Fibroblast of peridontal ligament (primary cell): ENCODE measurements at regions not wholly inside any gene's neighbourhood (a gene's known extent, or its start where the extent isn't known, plus 50 kb on each side); places are given as distances from the start of the nearest gene placed in this dataset.
"Not testable (repeated sequence)": the region's sequence is repeated elsewhere in the genome, so short reads cannot be mapped to it uniquely, and the experiment has no call there.

Experiments
- DNase-seq: peaks from one replicate; pipeline ENCODE4 v3.0.0-alpha.2; 2010; ENCODE audit errors: extremely low read depth

DNA sequence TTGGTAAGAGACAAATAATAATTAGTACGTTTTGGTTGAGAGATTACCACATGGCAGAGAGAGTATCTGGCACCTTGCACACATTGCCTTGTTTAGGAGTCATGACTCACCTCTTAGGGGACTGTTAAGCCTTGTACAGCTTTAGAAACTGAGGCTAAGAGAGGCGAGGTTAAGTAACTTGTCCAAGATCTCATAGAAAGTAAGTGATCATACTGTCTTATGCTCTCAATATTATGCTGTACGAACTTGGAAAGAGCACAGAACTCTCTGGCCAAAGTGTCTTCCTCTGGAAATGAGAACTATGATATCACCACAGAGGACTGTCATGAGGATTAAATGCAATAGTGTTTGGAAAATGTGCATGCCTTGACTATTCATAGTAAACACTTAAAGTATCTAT, 249.0 kb downstream of the UTRN start:
- DNase-seq = peak; percentile 10

DNA sequence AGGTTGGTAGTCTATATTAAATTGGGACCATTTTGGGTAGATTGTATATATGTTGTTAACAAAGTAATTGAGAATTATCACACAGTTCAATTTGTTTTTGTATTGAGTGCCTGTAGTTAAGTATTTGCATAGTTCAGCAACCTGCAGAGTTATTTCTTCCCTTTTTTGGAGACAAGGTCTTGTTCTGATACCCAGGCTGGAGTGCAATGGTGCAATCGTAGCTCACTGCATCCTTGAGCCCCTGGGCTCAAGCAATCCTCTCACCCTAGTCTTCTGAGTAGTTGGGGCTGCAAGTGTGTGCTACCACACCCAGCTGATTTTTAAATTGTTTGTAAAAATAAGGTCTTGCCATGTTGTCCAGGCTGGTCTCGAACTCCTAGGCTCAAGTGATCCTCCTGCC, 250.5 kb downstream of the UTRN start:
- no peak for DNase-seq

DNA sequence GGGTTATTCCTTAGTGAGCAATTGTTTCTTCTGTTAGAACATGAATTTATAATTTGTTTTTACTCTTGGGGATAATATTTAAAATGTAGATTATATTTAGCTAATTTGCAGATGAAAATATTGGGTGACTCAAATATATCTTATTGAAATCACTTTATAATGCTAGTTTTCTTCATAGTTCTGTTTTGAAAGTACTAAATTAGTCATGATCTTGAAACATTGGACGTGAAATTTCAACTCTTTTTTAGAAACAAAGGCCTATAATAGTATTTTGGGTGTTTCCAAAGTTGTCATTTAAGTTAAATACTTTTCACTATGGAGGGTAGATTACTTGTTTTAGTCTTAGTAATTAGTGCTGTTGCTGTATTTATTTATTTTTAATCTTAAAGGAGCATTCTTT, 250.9 kb downstream of the UTRN start:
- no peak for DNase-seq

DNA sequence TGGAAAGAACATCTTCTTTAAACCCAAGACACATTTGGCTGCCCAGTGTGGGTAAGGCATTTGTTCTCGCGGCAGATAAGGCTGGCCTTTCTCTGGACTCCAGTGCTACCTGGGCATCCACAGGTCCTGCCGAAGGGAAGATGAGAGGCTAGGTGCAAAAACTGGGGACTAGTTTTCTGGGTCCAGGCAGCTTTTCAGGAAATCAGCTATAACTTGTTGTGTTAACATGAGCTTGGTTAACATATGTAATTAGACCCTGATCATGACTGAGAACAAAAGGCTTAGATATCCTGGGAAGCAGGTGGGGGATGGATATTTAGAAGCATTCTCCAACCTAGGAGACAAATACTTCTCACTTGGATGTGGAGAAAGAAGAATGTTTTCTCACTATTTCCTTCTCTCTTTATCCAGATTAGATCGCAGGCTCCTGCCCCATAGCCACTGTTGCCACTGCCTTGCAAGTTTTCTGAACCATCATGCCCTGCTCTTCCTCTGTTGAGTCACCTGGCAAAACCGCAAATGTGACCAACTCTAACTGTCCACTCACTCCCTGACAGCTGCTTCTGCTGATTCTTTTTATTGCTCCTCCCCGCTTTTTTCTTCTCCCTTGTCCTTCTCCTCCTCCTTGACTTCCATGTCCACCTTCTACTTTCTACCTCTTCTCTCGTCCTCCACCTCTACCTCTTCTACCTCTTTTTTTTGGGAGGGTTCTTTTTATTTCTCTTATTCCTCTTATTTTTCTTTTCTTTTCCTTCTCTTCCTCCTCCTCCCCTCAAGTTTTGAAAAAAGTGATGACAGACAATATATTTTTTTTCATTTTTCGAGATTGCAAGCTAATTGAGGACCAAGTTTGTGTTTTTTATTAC, 258.1 kb downstream of the UTRN start:
- peak; percentile 47 for DNase-seq

DNA sequence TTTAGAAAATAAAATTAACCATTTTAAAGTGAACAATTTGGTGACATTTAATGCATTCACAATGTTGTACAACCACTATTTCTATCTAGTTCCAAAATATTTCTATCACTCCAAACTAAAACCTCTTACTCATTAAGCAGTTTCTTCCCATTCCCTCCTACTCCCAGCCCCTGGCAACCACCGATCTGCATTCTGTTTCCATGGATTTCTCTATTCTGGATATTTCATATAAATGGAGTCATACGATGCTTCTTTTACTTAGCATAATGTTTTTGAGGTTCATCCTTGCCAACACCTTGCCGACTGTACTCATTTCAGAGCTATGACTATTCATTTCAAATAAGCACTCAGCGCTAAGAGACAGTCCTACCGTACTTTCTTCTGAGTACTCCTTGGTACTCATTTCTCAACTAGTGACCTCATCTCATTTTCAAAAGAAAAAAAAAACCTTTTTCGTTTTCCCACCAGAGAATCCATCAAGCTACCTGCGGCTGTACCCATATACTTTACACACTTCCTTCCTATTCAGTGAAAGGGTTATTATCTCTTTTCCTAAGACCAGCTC, 259.2 kb downstream of the UTRN start:
- no peak for DNase-seq

DNA sequence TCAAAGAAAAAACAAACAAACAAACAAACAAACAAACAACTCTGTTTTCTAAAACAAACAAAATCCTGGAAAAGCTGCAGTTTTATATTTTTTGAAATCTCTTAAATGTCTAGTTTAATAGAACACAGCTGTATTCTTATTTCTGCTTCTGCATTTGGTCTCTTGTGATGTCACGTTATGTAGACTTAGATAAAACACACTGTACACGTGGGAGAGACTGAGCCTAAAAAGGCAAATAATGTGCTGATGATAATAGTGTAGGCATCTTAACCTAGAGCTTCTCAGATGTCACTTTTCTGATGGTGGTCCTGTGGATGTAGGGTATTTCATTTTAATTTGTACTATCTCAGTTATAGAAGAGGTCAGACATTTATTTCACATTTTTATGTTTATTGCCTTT, 261.7 kb downstream of the UTRN start:
- DNase-seq = no peak

DNA sequence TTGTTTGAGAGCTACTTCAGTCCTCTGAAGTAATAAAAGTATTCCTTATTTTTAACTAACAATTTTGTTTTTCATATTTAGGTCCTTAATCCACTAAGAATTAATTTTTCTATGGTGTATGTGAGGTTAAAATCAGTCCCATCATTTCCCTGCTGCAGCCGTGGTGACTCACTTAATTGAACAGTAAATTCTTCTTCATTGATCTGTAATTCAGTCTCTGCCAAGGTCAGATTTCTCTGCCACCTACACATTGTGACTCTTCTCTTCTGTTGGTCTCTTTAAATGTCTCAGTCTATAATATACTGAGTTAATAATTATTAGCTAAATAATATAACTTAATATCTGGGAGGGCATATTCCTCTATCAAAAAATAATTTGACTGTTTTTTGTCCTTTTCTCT, 262.3 kb downstream of the UTRN start:
- no peak for DNase-seq

DNA sequence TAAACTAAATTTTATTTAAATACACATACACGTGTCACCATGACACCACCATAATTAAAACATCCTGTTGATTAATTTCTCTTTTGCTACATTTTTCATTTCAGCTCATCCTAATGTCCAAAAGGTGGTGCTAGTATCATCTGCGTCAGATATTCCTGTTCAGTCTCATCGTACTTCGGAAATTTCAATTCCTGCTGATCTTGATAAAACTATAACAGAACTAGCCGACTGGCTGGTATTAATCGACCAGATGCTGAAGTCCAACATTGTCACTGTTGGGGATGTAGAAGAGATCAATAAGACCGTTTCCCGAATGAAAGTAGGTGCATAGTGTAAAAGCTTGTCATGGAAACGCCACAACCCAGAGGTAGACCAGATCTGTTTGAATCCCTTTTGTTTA, 263.4 kb downstream of the UTRN start:
- DNase-seq = no peak

DNA sequence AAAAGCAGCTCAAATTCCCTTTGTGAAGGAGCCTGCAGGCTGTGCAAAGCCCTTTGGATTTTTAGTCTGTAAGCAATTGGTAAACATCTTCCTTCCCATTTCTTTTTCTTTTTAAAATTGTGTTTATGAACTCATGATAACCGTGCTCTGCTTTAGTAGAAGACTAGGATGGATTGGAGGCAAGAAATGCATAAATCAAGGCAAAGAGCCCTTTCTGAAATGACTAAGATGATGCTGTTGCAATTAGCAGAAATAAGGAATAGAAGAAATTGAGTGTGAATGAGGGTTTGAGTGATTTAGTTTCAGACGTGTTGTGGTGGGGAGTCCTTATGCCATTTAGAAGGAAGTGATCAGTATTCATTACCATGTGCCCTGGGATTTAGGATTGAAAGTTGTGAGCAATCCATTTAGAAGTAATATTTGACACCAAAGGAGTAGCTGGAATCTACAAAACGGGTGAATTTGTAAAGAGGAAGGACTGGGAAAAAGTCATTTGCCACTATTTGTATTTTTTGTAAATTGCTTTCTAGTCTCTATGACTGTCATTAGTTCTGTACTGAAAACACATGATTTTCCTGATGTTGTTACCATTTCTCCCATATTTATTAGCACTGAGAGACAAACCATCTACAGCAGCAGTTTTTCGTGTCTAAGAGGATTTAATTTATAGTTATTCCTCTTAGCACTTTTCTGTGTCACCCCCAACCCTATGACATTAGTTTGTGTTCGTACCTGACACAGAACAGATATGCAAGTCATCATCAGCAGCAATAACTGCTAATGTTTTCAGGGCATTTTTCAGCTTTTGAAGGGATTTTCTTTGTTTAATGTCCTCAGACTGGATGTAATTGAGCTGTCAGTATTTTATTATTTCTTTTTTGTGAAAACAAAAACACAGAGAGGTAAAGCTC, 265.0 kb downstream of the UTRN start:
- DNase-seq = no peak

DNA sequence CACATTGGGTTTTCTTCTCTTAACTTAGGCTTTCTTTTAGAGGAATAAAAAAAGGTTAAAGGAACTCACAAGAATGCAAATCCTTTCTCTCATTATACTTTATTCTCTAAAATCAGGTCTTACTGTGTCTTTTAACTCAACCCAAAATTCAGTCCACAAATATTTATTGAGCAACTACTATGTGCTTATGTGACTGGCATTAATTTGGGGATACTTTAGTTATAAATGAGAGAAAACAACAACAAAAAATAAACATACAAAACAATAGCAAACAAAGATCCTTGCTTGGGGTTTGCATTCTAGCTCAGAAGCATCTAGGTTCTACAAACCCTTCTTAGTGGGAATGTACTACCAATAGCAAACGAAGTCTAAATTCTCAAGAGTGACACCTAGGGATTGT, 266.2 kb downstream of the UTRN start:
- DNase-seq = no peak

DNA sequence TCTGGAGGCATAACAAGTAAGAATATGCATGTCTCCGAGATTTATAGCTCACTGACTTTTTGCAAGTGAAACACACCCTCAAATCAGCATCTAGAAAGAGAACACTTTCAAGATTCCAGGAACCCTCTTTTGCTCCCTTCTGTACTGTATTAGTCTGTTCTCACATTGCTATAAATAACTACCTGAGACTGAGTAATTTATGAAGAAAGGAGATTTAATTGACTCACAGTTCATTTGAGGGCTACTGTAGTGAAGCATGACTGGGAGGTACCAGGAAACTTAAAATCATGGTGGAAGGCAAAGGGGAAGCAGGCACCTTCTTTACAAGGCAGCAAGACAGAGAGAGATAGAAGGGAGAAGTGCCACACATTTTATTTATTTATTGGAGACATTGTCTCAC, 269.9 kb downstream of the UTRN start:
- DNase-seq = no peak

DNA sequence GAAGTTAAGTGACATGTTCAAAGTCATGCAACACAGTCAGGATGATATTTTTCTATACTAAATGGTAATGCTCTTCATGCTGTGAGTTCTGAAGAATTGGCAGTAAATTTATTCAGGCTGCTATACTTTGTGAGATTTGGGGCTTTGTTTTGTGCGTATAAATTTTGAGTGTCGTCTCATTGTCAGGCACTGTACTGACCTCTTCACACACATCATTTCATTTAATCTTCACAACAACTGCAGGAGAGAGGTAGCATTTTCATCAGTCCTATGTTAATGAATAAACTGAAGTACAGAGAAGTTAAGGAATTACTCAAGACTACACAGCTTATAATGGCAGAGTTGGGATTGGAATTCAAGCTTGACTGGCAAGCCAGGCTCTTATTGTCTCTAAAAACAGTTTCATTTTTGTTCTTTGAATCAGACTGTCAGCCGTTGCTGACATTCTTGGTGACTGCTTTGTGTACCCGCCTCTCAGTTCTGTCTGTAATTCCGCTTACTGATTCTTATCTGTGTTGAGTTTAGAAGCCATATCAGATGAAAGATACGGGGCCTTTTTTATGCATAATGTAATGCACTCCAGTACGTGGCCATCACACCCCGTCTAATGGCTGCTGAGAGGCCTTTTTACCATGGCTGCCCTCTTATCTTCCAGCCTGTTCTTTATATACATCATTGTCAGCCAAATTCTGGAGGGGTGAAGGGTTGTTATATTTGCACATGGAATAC, 274.9 kb downstream of the UTRN start:
- peak; percentile 14 for DNase-seq

DNA sequence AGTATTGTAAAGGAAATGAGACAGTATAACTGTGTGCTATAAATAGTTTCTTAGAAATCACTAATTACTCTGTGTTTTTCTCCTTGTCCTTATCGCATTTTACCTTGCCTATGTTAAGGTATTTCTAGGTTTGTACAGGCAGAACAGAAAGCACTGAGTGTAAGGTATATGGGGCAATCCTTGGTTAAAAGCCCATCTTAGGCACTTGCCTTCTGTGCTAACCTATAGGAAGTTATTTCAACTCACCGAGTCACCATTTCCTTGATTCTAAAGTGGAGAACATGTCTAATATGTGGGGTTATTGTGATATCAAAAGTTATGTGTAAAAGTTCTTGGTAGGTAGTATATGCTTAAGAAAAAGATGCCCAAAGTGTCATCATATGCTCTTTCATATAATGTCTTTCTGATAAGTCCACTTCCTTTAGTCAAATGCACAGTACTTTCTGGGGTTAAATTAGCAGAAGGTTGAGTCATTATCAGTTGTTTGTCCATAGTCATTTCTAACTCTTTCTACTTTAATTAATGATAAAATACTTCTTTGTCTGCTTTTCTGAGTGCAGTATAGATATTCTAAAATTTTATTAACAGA, 276.4 kb downstream of the UTRN start:
- no peak for DNase-seq

DNA sequence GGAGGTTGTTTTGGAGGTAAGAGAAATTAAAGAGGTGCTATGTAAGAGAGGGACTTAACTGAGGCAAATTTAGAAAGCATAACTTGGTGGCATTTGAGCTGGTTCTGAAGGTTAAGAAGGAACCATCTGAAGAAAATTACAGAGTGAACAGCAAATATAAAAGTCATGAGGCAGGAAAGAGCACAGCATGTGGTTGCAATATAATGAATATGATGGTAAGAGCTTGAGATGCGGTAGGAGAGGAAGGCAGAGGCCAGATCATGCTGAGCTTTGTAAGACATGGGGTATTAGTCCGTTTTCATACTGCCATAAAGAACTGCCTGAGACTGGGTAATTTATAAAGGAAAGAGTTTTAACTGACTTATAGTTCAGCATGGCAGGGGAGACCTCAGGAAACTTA, 279.1 kb downstream of the UTRN start:
- no peak for DNase-seq

DNA sequence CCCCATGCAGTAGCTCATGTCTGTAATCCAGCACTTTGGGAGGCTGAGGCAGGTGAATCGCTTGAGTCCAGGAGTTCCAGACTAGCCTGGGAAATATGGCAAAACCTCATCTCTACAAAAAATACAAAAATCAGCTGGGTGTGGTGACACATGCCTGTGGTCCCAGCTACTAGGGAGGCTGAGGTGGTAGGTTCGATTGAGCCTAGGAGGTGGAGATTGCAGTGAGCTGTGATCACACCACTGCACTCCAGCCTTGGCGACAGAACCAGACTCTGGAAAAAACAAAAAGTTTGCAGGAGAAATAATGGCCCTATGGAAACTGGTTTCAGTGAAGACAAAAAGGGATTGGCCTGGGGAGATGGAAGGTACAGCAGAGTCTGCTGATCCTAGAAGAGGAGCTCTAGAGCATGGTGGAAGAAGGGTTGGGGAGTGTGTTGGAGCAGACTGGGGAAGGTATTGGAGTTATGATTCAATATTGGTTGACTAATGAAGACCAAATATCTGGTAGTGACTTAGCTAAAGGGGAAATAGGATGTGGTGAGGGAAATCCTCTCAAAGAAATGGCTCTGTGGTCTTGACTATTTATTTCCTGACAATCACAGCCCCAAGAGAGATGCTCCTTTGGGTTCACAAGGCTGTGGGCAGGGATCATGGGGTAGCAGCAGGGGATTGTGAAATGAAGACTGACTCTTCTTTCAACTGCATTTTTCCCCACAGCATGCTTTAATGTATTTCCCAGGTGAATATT, 281.9 kb downstream of the UTRN start:
- DNase-seq = no peak

DNA sequence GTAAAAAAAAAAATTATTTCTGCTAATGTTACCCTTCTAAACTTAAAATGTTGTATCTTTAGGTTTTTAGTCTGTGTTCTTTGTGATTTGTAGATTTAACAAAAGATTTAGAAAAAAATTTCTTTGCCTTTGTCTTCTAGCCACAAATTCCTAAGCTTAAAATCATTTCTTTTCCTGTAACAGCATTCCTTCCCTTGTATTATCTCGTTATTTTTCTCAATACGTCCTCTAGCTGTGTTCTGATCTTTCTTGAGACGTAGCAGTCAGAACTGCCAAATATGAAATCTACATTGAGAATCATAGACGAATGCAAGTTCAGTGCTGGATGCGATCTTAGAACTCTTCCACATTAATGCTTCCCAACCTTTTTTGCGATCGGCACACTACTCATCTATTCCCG, 283.1 kb downstream of the UTRN start:
- DNase-seq = no peak

DNA sequence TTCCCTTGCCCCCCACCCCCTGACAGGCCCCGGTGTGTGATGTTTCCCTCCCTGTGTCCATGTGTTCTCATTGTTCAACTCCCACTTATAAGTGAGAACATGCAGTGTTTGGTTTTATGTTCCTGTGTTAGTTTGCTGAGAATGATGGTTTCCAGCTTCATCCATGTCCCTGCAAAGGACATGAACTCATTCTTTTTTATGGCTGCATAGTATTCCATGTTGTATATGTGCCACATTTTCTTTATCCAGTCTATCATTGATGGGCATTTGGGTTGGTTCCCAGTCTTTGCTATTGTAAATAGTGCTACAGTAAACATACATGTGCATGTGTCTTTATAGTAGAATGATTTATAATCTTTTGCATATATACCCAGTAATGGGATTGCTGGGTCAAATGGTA, 287.4 kb downstream of the UTRN start:
- not testable (repeated sequence) for DNase-seq

DNA sequence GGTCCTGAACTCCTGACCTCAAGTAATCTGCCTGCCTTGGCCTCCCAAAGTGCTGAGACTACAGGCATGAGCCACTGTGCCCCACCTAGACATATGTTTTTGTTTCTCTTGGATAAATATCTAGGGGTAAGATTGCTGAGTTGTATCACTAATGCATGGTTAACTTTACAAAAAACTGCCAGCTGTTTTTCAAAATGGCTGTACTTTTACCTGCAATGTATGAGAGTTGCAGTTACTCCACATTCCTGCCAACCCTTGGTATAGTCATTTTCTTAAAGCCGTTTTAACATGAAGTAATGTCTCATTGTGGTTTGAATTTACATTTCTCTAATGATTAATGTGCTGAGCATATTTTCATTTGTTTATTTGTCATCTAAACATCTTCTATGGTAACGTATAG, 289.7 kb downstream of the UTRN start:
- DNase-seq = no peak

DNA sequence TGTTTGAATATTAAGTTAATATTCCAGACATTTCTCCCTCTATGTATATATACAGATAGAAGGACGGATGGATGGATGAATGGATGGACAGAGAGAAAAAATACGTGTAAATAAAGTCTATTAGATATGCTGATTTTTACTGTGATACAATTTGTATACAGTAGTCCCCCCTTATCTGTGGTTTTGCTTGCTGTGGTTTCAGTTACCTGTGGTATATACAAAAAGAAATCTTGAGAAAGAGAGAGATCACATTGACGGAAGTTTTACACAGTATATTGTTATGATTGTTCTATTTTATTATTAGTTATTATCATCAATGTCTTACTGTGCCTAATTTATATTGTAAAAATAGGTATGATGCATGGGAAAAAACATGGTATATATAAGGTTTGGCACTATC, 290.2 kb downstream of the UTRN start:
- DNase-seq = no peak

DNA sequence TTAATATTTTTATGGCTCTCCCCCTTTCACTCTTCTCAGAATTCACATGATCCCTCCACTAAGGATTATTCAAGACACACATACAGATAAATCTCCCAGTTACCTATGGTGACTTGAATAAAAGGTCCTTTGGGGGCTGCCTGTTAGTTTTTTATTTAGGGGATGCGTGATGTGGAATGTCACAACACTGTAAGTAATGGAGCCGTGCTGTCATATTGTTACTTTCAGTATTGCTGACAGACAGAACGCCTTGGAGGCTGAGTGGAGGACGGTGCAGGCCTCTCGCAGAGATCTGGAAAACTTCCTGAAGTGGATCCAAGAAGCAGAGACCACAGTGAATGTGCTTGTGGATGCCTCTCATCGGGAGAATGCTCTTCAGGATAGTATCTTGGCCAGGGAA, 291.7 kb downstream of the UTRN start:
- DNase-seq = no peak
